ENCODE measurements at regions not wholly inside any gene's neighbourhood (a gene's known extent, or its start where the extent isn't known, plus 50 kb on each side); places are given as distances from the start of the nearest gene placed in this dataset.

DNA sequence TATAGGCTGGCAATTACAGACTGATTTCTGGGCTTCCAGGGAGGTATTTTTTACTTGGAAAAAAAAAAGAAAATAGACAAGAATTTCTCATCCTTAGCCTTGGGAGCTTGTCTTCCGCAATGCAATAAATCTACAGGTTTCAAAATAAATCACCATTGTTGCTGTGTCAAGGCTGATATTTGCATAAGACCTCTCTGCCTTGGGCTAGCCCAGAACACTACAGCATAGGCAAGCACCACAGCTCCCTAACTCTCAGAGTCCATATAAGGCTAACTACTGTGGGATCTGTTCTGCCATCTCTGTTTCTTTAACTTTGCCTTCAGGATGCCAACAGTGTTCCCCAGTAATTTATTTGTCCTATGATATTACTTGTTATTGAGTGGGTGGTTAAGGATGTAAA lies 64.4 kb downstream of the ZWINT start:
- TF ChIP-seq, protein P1, sequence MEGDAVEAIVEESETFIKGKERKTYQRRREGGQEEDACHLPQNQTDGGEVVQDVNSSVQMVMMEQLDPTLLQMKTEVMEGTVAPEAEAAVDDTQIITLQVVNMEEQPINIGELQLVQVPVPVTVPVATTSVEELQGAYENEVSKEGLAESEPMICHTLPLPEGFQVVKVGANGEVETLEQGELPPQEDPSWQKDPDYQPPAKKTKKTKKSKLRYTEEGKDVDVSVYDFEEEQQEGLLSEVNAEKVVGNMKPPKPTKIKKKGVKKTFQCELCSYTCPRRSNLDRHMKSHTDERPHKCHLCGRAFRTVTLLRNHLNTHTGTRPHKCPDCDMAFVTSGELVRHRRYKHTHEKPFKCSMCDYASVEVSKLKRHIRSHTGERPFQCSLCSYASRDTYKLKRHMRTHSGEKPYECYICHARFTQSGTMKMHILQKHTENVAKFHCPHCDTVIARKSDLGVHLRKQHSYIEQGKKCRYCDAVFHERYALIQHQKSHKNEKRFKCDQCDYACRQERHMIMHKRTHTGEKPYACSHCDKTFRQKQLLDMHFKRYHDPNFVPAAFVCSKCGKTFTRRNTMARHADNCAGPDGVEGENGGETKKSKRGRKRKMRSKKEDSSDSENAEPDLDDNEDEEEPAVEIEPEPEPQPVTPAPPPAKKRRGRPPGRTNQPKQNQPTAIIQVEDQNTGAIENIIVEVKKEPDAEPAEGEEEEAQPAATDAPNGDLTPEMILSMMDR (IDR thresholded peaks at IDR 0.05; ENCODE audit: borderline replicate concordance, extremely low read depth, low read length, poor library complexity, severe bottlenecking): no peak
- no peak for TF ChIP-seq EZH2 (IDR thresholded peaks at IDR 0.05; ENCODE audit: borderline replicate concordance, low read depth, low read length, severe bottlenecking)

Data from DND-41 (cell line).